CD4-positive, alpha-beta T cell (primary cell): ENCODE measurements at regions not wholly inside any gene's neighbourhood (a gene's known extent, or its start where the extent isn't known, plus 50 kb on each side); places are given as distances from the start of the nearest gene placed in this dataset.

ENCODE experiments used
- ATAC-seq: fragments of 200-7000 bp; cut with Tn5 transposase; one replicate; pipeline ENCODE4 v1.10.0; 2022; ENCODE audit warnings: mild to moderate bottlenecking; ENCODE audit not compliant: poor library complexity
- CTCF ChIA-PET: fragments of 350-600 bp; sonication (Branson Sonifier 250); formaldehyde crosslinking; loops from one replicate; lab custom pipeline; 2021; ENCODE audit warnings: antibody characterized with exemption, inconsistent platforms; lab: Charles Lee
- POLR2A ChIA-PET: fragments of 350-600 bp; sonication (Branson Sonifier 250); formaldehyde crosslinking; loops from one replicate; lab custom pipeline; 2021; ENCODE audit warnings: antibody characterized with exemption, inconsistent platforms; lab: Charles Lee
- DNase-seq, 14 experiments: peaks; one replicate each; pipeline ENCODE4 v3.0.0-alpha.2; 2013 to 2020; ENCODE audit warnings: mixed read lengths in 2 of 14
- H3K27ac ChIP-seq, 2 donors: one replicate each; pipeline versions ENCODE4 v1.5.1 to v1.7.0; 2013; ENCODE audit warnings: low read length in 2 of 2, low read depth in 1 of 2, mild to moderate bottlenecking in 1 of 2
- H3K27me3 ChIP-seq, 2 experiments: 1 replicate in 1 of 2; 2 replicates in 1 of 2; pipeline versions ENCODE4 v1.6.1 to v1.7.0; 2013; ENCODE audit warnings: low read length in 2 of 2, control low read depth in 1 of 2, mild to moderate bottlenecking in 1 of 2, moderate library complexity in 1 of 2; ENCODE audit not compliant: insufficient read depth in 2 of 2, control insufficient read depth in 1 of 2
- H3K36me3 ChIP-seq: one replicate; pipeline ENCODE4 v1.6.1; 2013; ENCODE audit warnings: low read length, control low read depth; ENCODE audit not compliant: insufficient read depth
- H3K4me1 ChIP-seq: one replicate; pipeline ENCODE4 v1.6.1; 2013; ENCODE audit warnings: low read length, control low read depth; ENCODE audit not compliant: insufficient read depth
- H3K4me3 ChIP-seq: one replicate; pipeline ENCODE4 v1.5.1; 2013; ENCODE audit warnings: mild to moderate bottlenecking, low read length, moderate library complexity
- H3K9me3 ChIP-seq, 2 experiments: 1 replicate in 1 of 2; 2 replicates in 1 of 2; pipeline versions ENCODE4 v1.6.1 to v1.7.0; 2013; ENCODE audit warnings: low read length in 2 of 2, mild to moderate bottlenecking in 2 of 2, control low read depth in 1 of 2, moderate library complexity in 1 of 2; ENCODE audit not compliant: control insufficient read depth in 1 of 2, insufficient read depth in 1 of 2
- H3K27ac Mint-ChIP-seq: one replicate; pipeline ENCODE4 v1.8.0; 2020; ENCODE audit warnings: mixed read lengths
- H3K27me3 Mint-ChIP-seq: one replicate; pipeline ENCODE4 v1.8.0; 2021; ENCODE audit warnings: mixed read lengths
- H3K36me3 Mint-ChIP-seq: one replicate; pipeline ENCODE4 v1.8.0; 2021; ENCODE audit warnings: low read depth, mixed read lengths
- H3K4me1 Mint-ChIP-seq: one replicate; pipeline ENCODE4 v1.8.0; 2021; ENCODE audit warnings: low read depth, mixed read lengths
- H3K4me3 Mint-ChIP-seq: one replicate; pipeline ENCODE4 v1.8.0; 2020; ENCODE audit warnings: mild to moderate bottlenecking, mixed read lengths
- H3K9me3 Mint-ChIP-seq: one replicate; pipeline ENCODE4 v1.8.0; 2020; ENCODE audit warnings: mixed read lengths
- CTCF ChIP-seq: fragments of 200-600 bp; IDR thresholded peaks from one replicate; pipeline ENCODE4 v1.8.0; 2022; ENCODE audit warnings: antibody characterized with exemption, mild to moderate bottlenecking
- intact Hi-C, 2 experiments: fragments of 100-400 bp; cut with DNase I in 1 of 2; cut with micrococcal nuclease in 1 of 2; formaldehyde crosslinking; loops; one replicate each; pipeline versions ENCODE4 v1.15.1 to v1.9.0; 2023 to 2025; cut with DNase I, micrococcal nuclease

GRCh38 chr13:81602241-81602640 lies 1261.3 kb upstream of the SPRY2 start:
- no peak overlapping the region for H3K27ac Mint-ChIP-seq
- no peak for ATAC-seq

GRCh38 chr13:81597101-81597500 lies 1256.2 kb upstream of the SPRY2 start:
- ATAC-seq: no peak
- POLR2A ChIA-PET: no interaction called here
- TF ChIP-seq CTCF: no peak

More at GRCh38 chr13:81602241-81602640, 1261.3 kb upstream of the SPRY2 start:
- Mint-ChIP-seq H3K36me3 (no peaks in the 10 kb centered on the region), H3K27me3 (no peaks in the 10 kb centered on the region), H3K9me3 (no peaks in the 10 kb centered on the region), H3K4me3 (no peak overlapping the region), H3K4me1 (no peaks in the 10 kb centered on the region)
- ChIA-PET CTCF (no interaction called here), POLR2A (no interaction called here)
- TF ChIP-seq CTCF: no peak
- no peaks in the 10 kb centered on the region for H3K4me1 ChIP-seq
- DNase-seq: no peak
- intact Hi-C loops: no loop called here
- H3K4me3 ChIP-seq: no peak overlapping the region
- no peak overlapping the region for H3K27ac ChIP-seq
- no peaks in the 10 kb centered on the region for H3K36me3 ChIP-seq
- peaks cover 0 to 5% of the 10 kb centered on the region in 2 experiments for H3K9me3 ChIP-seq
- no peaks in the 10 kb centered on the region for H3K27me3 ChIP-seq

GRCh38 chr13:81596224-81596753 lies 1255.4 kb upstream of the SPRY2 start:
- intact Hi-C loops: no loop called here
- ChIA-PET CTCF (no interaction called here), POLR2A (no interaction called here)
- Mint-ChIP-seq H3K4me3 (no peak overlapping the region), H3K9me3 (peaks cover 3% of the 10 kb centered on the region), H3K27ac (no peak overlapping the region), H3K4me1 (no peaks in the 10 kb centered on the region), H3K27me3 (no peaks in the 10 kb centered on the region), H3K36me3 (no peaks in the 10 kb centered on the region)
- Histone ChIP-seq H3K27me3 (no peaks in the 10 kb centered on the region), H3K4me1 (no peaks in the 10 kb centered on the region), H3K4me3 (no peak overlapping the region), H3K36me3 (no peaks in the 10 kb centered on the region), H3K9me3 (no peaks in the 10 kb centered on the region), H3K27ac (no peak overlapping the region)
- no peak for TF ChIP-seq CTCF
- ATAC-seq (no peak), DNase-seq (no peak)

More at GRCh38 chr13:81597101-81597500, 1256.2 kb upstream of the SPRY2 start:
- no peaks in the 10 kb centered on the region for H3K27me3 ChIP-seq
- intact Hi-C loops: no loop called here
- Mint-ChIP-seq H3K4me3 (no peak overlapping the region), H3K27ac (no peak overlapping the region), H3K36me3 (no peaks in the 10 kb centered on the region), H3K27me3 (no peaks in the 10 kb centered on the region), H3K4me1 (no peaks in the 10 kb centered on the region), H3K9me3 (peaks cover 3% of the 10 kb centered on the region)
- no peak for DNase-seq
- no peaks in the 10 kb centered on the region for H3K4me1 ChIP-seq
- no peak overlapping the region for H3K27ac ChIP-seq
- H3K36me3 ChIP-seq: no peaks in the 10 kb centered on the region
- no peaks in the 10 kb centered on the region for H3K9me3 ChIP-seq
- CTCF ChIA-PET: no interaction called here
- H3K4me3 ChIP-seq: no peak overlapping the region
